Activated gamma-delta T cell (primary cell): ENCODE measurements at regions not wholly inside any gene's neighbourhood (a gene's known extent, or its start where the extent isn't known, plus 50 kb on each side); places are given as distances from the start of the nearest gene placed in this dataset.
"Not testable (repeated sequence)": the region's sequence is repeated elsewhere in the genome, so short reads cannot be mapped to it uniquely, and the experiment has no call there.

Source experiments
- DNase-seq: peaks from one replicate; lab custom pipeline; 2025; lab: John Stamatoyannopoulos, UW

GRCh38 chr2:117199511-117199910 lies 615.0 kb upstream of the DDX18 start:
- no peak for DNase-seq

- DNase-seq: no peak
Observed at GRCh38 chr2:117212562-117212961, 601.9 kb upstream of the DDX18 start.

- no peak for DNase-seq
Observed at GRCh38 chr2:117217145-117217544, 597.3 kb upstream of the DDX18 start.

- no peak for DNase-seq
Observed at GRCh38 chr2:117222809-117223208, 591.7 kb upstream of the DDX18 start.

GRCh38 chr2:117232305-117232704 lies 582.2 kb upstream of the DDX18 start:
- no peak for DNase-seq

- no peak for DNase-seq
Observed at GRCh38 chr2:117257362-117257761, 557.1 kb upstream of the DDX18 start.

- DNase-seq: no peak
Observed at GRCh38 chr2:117269574-117269973, 544.9 kb upstream of the DDX18 start.

- no peak for DNase-seq
Observed at GRCh38 chr2:117271631-117272030, 542.9 kb upstream of the DDX18 start.

- no peak for DNase-seq
Observed at GRCh38 chr2:117273009-117273671, 541.4 kb upstream of the DDX18 start.

GRCh38 chr2:117293012-117293411 lies 521.5 kb upstream of the DDX18 start:
- DNase-seq: no peak

GRCh38 chr2:117299451-117299850 lies 515.0 kb upstream of the DDX18 start:
- no peak for DNase-seq

GRCh38 chr2:117308861-117309770 lies 505.4 kb upstream of the DDX18 start:
- DNase-seq: no peak

GRCh38 chr2:117321816-117322215 lies 492.7 kb upstream of the DDX18 start:
- DNase-seq: no peak

- no peak for DNase-seq
Observed at GRCh38 chr2:117323331-117323730, 491.2 kb upstream of the DDX18 start.

GRCh38 chr2:117330641-117331040 lies 483.9 kb upstream of the DDX18 start:
- DNase-seq: no peak

- DNase-seq: no peak
Observed at GRCh38 chr2:117335967-117336366, 478.5 kb upstream of the DDX18 start.

- no peak for DNase-seq
Observed at GRCh38 chr2:117336496-117336895, 478.0 kb upstream of the DDX18 start.

- not testable (repeated sequence) for DNase-seq
Observed at GRCh38 chr2:117337981-117338380, 476.5 kb upstream of the DDX18 start.

- DNase-seq: no peak
Observed at GRCh38 chr2:117339980-117340379, 474.5 kb upstream of the DDX18 start.

- no peak for DNase-seq
Observed at GRCh38 chr2:117341690-117342089, 472.8 kb upstream of the DDX18 start.

GRCh38 chr2:117342415-117342814 lies 472.1 kb upstream of the DDX18 start:
- no peak for DNase-seq

GRCh38 chr2:117349687-117350086 lies 464.8 kb upstream of the DDX18 start:
- no peak for DNase-seq

GRCh38 chr2:117351396-117351795 lies 463.1 kb upstream of the DDX18 start:
- DNase-seq: no peak
